WTC11 (cell line): ENCODE measurements at regions not wholly inside any gene's neighbourhood (a gene's known extent, or its start where the extent isn't known, plus 50 kb on each side); places are given as distances from the start of the nearest gene placed in this dataset.
A peak's percentile ranks its signal among the peaks of the same experiment; 100 is the strongest.

Experiments used
- ATAC-seq: fragments of 200-7000 bp; cut with Tn5 transposase; 2 replicates; pipeline ENCODE4 v1.10.0; 2021; ENCODE audit warnings: mild to moderate bottlenecking, moderate library complexity
- CTCF ChIA-PET: fragments of 300-600 bp; sonication (Branson Sonifier 250); formaldehyde crosslinking; loops from one replicate; lab custom pipeline; 2021; ENCODE audit warnings: antibody characterized with exemption; lab: Charles Lee
- POLR2A ChIA-PET: fragments of 350-600 bp; sonication (Branson Sonifier 250); formaldehyde crosslinking; loops from one replicate; lab custom pipeline; 2021; ENCODE audit warnings: antibody characterized with exemption; lab: Charles Lee
- DNase-seq: peaks from one replicate; pipeline ENCODE4 v3.0.0; 2021; ENCODE audit warnings: low spot score
- H3K27ac Mint-ChIP-seq: 2 replicates; pipeline ENCODE4 v1.8.0; 2021; ENCODE audit warnings: mixed read lengths
- H3K27me3 Mint-ChIP-seq: 2 replicates; pipeline ENCODE4 v1.8.0; 2021; ENCODE audit warnings: low read depth, mild to moderate bottlenecking, moderate library complexity, mixed read lengths
- H3K36me3 Mint-ChIP-seq: 2 replicates; pipeline ENCODE4 v1.8.0; 2021; ENCODE audit warnings: mixed read lengths
- H3K4me1 Mint-ChIP-seq: 2 replicates; pipeline ENCODE4 v1.8.0; 2022; ENCODE audit warnings: mixed read lengths
- H3K4me3 Mint-ChIP-seq: 2 replicates; pipeline ENCODE4 v1.8.0; 2021; ENCODE audit warnings: mild to moderate bottlenecking, moderate library complexity, mixed read lengths
- H3K9me3 Mint-ChIP-seq: 2 replicates; pipeline ENCODE4 v1.8.0; 2021; ENCODE audit warnings: mixed read lengths
- ELF4 ChIP-seq: sonication (generic); formaldehyde crosslinking; IDR thresholded peaks from 2 replicates; pipeline ENCODE4 v1.8.1; 2022; ENCODE audit warnings: low read depth, mild to moderate bottlenecking, moderate library complexity, missing genetic modification reagents
- FOXK1 ChIP-seq: sonication (generic); formaldehyde crosslinking; IDR thresholded peaks from 2 replicates; pipeline ENCODE4 v1.8.0; 2022; ENCODE audit warnings: mild to moderate bottlenecking, moderate library complexity, missing genetic modification reagents
- FOXP1 ChIP-seq: sonication (generic); formaldehyde crosslinking; IDR thresholded peaks from 2 replicates; pipeline ENCODE4 v1.8.0; 2022; ENCODE audit warnings: missing genetic modification reagents, mild to moderate bottlenecking, moderate library complexity, borderline replicate concordance
- KAT7 ChIP-seq: sonication (generic); formaldehyde crosslinking; IDR thresholded peaks from 2 replicates; pipeline ENCODE4 v1.8.1; 2023; ENCODE audit warnings: missing genetic modification reagents, mild to moderate bottlenecking, borderline replicate concordance
- NFYB ChIP-seq: sonication (generic); formaldehyde crosslinking; conservative IDR thresholded peaks from 2 replicates; pipeline ENCODE4 v1.8.0; 2022; ENCODE audit warnings: low read depth, missing genetic modification reagents
- NR1H2 ChIP-seq: sonication (generic); formaldehyde crosslinking; IDR thresholded peaks from 2 replicates; pipeline ENCODE4 v1.9.0; 2021; ENCODE audit warnings: mild to moderate bottlenecking, moderate library complexity, missing genetic modification reagents
- RORB ChIP-seq: fragments of 250-450 bp; sonication (Bioruptor Pico); IDR thresholded peaks from 2 replicates; pipeline ENCODE4 v1.9.0; 2021; ENCODE audit warnings: mild to moderate bottlenecking
- ZNF232 ChIP-seq: sonication (generic); formaldehyde crosslinking; IDR thresholded peaks from 2 replicates; pipeline ENCODE4 v1.8.0; 2022; ENCODE audit warnings: mild to moderate bottlenecking, missing genetic modification reagents
- TF ChIP-seq, protein P1 (sequence below): sonication (generic); formaldehyde crosslinking; IDR thresholded peaks from 2 replicates; pipeline ENCODE4 v1.8.0; 2023; ENCODE audit warnings: mild to moderate bottlenecking, missing genetic modification reagents
- TF ChIP-seq, protein P2 (sequence below): fragments of 250-450 bp; sonication (Bioruptor Pico); IDR thresholded peaks from 2 replicates; pipeline ENCODE4 v1.9.0; 2021; ENCODE audit warnings: mild to moderate bottlenecking, borderline replicate concordance
- TF ChIP-seq, protein P3 (sequence below): sonication (generic); formaldehyde crosslinking; conservative IDR thresholded peaks from 2 replicates; pipeline ENCODE4 v1.8.1; 2022; ENCODE audit warnings: mild to moderate bottlenecking, missing genetic modification reagents
- TF ChIP-seq, protein P4 (sequence below): sonication (generic); formaldehyde crosslinking; IDR thresholded peaks from 2 replicates; pipeline ENCODE4 v1.8.0; 2022; ENCODE audit warnings: missing genetic modification reagents

DNA sequence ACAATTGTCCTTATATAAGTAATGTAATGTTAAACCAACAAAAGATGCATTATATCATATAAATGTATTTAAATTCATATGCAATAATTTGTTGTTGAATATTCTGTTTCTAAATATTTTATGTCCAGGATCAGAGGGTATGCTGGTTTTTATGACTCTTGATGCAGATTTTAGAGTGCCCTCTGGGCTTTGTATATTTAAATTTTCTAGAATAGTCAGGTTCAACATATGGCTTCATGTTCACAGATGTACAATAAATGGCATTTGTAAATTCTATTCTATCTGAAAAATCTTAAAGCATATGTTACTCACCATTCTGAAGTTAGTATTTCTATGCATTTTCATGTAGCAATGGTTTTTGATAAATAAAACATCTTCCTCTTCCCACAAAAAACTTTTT is 1555.4 kb downstream of the PCDH18 start:
- Mint-ChIP-seq H3K4me1 (no peaks in the 10 kb centered on the region), H3K9me3 (no peaks in the 10 kb centered on the region), H3K36me3 (no peaks in the 10 kb centered on the region), H3K4me3 (no peak overlapping the region), H3K27me3 (no peaks in the 10 kb centered on the region), H3K27ac (no peak overlapping the region)
- no peak for DNase-seq
- POLR2A ChIA-PET, result no interaction called here
- CTCF ChIA-PET, result no interaction called here
- no peak for ATAC-seq
- no peak for TF ChIP-seq KAT7 (CRISPR knock-in tag)
- TF ChIP-seq NR1H2 (CRISPR knock-in tag), result no peak
- no peak for TF ChIP-seq RORB (CRISPR knock-in tag)
- TF ChIP-seq ZNF232 (CRISPR knock-in tag), result no peak
- TF ChIP-seq, protein P1, sequence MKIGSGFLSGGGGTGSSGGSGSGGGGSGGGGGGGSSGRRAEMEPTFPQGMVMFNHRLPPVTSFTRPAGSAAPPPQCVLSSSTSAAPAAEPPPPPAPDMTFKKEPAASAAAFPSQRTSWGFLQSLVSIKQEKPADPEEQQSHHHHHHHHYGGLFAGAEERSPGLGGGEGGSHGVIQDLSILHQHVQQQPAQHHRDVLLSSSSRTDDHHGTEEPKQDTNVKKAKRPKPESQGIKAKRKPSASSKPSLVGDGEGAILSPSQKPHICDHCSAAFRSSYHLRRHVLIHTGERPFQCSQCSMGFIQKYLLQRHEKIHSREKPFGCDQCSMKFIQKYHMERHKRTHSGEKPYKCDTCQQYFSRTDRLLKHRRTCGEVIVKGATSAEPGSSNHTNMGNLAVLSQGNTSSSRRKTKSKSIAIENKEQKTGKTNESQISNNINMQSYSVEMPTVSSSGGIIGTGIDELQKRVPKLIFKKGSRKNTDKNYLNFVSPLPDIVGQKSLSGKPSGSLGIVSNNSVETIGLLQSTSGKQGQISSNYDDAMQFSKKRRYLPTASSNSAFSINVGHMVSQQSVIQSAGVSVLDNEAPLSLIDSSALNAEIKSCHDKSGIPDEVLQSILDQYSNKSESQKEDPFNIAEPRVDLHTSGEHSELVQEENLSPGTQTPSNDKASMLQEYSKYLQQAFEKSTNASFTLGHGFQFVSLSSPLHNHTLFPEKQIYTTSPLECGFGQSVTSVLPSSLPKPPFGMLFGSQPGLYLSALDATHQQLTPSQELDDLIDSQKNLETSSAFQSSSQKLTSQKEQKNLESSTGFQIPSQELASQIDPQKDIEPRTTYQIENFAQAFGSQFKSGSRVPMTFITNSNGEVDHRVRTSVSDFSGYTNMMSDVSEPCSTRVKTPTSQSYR, result no peak

DNA sequence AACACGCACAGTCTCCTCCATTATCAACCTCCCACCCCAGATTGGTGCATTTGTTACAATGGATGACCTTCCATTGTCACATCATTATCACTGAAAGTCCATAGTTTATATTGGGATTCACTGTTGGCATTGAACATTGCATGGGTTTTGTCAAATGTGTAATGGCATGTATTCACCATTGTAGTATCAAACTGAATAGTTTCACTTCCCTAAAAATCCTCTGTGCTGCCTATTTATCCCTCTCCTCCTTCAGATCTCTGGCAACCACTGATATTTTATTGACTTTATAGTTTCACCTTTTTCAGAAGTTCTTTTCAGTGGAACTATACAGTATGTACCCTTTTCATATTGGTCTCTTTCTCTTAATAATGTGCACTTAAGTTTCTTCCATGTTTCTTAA is 1565.4 kb downstream of the PCDH18 start:
- ChIA-PET POLR2A (no interaction called here), CTCF (no interaction called here)
- Mint-ChIP-seq H3K4me1 (no peaks in the 10 kb centered on the region), H3K27ac (no peak overlapping the region), H3K9me3 (no peaks in the 10 kb centered on the region), H3K36me3 (no peaks in the 10 kb centered on the region), H3K4me3 (no peak overlapping the region), H3K27me3 (no peaks in the 10 kb centered on the region)
- DNase-seq, result no peak
- TF ChIP-seq FOXK1 (no peak), NFYB (CRISPR knock-in tag) (no peak), ELF4 (no peak)
- TF ChIP-seq, protein P2, sequence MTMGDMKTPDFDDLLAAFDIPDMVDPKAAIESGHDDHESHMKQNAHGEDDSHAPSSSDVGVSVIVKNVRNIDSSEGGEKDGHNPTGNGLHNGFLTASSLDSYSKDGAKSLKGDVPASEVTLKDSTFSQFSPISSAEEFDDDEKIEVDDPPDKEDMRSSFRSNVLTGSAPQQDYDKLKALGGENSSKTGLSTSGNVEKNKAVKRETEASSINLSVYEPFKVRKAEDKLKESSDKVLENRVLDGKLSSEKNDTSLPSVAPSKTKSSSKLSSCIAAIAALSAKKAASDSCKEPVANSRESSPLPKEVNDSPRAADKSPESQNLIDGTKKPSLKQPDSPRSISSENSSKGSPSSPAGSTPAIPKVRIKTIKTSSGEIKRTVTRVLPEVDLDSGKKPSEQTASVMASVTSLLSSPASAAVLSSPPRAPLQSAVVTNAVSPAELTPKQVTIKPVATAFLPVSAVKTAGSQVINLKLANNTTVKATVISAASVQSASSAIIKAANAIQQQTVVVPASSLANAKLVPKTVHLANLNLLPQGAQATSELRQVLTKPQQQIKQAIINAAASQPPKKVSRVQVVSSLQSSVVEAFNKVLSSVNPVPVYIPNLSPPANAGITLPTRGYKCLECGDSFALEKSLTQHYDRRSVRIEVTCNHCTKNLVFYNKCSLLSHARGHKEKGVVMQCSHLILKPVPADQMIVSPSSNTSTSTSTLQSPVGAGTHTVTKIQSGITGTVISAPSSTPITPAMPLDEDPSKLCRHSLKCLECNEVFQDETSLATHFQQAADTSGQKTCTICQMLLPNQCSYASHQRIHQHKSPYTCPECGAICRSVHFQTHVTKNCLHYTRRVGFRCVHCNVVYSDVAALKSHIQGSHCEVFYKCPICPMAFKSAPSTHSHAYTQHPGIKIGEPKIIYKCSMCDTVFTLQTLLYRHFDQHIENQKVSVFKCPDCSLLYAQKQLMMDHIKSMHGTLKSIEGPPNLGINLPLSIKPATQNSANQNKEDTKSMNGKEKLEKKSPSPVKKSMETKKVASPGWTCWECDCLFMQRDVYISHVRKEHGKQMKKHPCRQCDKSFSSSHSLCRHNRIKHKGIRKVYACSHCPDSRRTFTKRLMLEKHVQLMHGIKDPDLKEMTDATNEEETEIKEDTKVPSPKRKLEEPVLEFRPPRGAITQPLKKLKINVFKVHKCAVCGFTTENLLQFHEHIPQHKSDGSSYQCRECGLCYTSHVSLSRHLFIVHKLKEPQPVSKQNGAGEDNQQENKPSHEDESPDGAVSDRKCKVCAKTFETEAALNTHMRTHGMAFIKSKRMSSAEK (CRISPR knock-in tag), result no peak
- TF ChIP-seq, protein P3, sequence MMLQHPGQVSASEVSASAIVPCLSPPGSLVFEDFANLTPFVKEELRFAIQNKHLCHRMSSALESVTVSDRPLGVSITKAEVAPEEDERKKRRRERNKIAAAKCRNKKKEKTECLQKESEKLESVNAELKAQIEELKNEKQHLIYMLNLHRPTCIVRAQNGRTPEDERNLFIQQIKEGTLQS, result no peak
- no peak for ATAC-seq

DNA sequence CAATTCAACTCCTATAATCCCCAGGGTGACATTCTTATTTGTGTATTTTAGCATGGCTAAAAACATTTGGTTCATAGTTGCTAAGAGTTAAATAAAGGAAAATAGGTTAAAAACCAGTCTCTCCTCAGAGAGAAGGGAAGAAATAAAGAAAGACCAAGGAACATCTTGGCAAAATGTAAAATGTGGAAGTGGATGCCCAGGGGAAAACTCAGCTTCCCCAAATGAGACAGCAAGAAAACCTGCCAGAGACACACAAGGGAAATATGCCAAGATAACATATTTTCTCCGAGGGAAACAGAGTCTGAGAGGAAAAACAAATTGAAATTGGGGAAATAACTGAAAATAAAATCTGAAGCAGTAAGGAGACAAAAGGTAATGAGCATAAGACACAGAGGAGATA is 1569.3 kb downstream of the PCDH18 start:
- DNase-seq (no peak), ATAC-seq (no peak)
- H3K36me3 Mint-ChIP-seq, result 0 out of 2 replicates have a peak, but pooled peaks cover 3% of the 10 kb centered on the region
- CTCF ChIA-PET, result no interaction called here
- H3K27me3 Mint-ChIP-seq, result no peaks in the 10 kb centered on the region
- H3K4me3 Mint-ChIP-seq, result no peak overlapping the region
- POLR2A ChIA-PET, result no interaction called here
- TF ChIP-seq, protein P4, sequence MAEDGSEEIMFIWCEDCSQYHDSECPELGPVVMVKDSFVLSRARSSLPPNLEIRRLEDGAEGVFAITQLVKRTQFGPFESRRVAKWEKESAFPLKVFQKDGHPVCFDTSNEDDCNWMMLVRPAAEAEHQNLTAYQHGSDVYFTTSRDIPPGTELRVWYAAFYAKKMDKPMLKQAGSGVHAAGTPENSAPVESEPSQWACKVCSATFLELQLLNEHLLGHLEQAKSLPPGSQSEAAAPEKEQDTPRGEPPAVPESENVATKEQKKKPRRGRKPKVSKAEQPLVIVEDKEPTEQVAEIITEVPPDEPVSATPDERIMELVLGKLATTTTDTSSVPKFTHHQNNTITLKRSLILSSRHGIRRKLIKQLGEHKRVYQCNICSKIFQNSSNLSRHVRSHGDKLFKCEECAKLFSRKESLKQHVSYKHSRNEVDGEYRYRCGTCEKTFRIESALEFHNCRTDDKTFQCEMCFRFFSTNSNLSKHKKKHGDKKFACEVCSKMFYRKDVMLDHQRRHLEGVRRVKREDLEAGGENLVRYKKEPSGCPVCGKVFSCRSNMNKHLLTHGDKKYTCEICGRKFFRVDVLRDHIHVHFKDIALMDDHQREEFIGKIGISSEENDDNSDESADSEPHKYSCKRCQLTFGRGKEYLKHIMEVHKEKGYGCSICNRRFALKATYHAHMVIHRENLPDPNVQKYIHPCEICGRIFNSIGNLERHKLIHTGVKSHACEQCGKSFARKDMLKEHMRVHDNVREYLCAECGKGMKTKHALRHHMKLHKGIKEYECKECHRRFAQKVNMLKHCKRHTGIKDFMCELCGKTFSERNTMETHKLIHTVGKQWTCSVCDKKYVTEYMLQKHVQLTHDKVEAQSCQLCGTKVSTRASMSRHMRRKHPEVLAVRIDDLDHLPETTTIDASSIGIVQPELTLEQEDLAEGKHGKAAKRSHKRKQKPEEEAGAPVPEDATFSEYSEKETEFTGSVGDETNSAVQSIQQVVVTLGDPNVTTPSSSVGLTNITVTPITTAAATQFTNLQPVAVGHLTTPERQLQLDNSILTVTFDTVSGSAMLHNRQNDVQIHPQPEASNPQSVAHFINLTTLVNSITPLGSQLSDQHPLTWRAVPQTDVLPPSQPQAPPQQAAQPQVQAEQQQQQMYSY, result peak; percentile 84
- no peak for TF ChIP-seq FOXP1 (CRISPR knock-in tag)
- no peak overlapping the region for H3K27ac Mint-ChIP-seq
- peaks cover 16% of the 10 kb centered on the region for H3K9me3 Mint-ChIP-seq
- no peaks in the 10 kb centered on the region for H3K4me1 Mint-ChIP-seq
